ENCODE measurements at regions not wholly inside any gene's neighbourhood (a gene's known extent, or its start where the extent isn't known, plus 50 kb on each side); places are given as distances from the start of the nearest gene placed in this dataset.

GRCh38 chr16:86984343-86984742, 332.8 kb downstream of the C16orf95 start:
- TF ChIP-seq CTCF (IDR thresholded peaks at IDR 0.05) (no peak), POLR2AphosphoS5 (IDR thresholded peaks at IDR 0.05) (no peak)
